ENCODE measurements at regions not wholly inside any gene's neighbourhood (a gene's known extent, or its start where the extent isn't known, plus 50 kb on each side); places are given as distances from the start of the nearest gene placed in this dataset.

DNA sequence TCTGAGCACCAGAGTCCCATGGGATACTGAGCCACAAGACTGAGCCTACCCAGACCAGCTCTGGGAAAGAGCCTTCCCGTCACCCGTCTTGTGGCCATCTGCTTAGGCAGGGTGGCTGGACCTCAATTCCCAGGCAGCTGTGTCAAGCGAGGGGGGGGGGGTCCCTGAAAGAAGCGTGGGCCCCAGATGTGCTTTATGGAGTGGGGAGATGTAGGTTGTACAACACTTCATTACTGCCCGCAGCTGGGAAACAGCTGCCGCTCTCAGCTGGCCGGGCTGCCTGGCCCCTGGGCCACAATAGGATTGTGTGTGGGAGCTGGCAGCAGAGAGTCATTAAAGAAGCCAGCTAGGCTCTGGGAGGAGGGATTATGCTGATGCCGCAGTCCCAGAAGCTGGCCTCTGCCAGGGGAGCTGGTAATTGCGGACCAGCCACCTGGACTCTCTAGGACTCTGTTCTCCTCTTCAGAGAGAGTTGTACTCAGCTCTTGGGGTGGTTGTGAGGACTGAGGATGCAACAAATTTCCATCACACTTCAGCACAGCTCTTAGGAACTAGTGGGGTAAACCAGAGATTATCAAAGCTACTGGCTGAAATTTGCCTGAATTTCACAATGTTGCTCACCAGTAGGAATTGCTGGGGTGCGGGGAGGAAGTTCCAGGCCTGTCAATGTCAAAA lies 145.4 kb downstream of the GADD45G start:
- no peak for TF ChIP-seq EZH2 (IDR thresholded peaks at IDR 0.05; ENCODE audit: low read length)
- TF ChIP-seq, protein P1, sequence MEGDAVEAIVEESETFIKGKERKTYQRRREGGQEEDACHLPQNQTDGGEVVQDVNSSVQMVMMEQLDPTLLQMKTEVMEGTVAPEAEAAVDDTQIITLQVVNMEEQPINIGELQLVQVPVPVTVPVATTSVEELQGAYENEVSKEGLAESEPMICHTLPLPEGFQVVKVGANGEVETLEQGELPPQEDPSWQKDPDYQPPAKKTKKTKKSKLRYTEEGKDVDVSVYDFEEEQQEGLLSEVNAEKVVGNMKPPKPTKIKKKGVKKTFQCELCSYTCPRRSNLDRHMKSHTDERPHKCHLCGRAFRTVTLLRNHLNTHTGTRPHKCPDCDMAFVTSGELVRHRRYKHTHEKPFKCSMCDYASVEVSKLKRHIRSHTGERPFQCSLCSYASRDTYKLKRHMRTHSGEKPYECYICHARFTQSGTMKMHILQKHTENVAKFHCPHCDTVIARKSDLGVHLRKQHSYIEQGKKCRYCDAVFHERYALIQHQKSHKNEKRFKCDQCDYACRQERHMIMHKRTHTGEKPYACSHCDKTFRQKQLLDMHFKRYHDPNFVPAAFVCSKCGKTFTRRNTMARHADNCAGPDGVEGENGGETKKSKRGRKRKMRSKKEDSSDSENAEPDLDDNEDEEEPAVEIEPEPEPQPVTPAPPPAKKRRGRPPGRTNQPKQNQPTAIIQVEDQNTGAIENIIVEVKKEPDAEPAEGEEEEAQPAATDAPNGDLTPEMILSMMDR (optimal IDR thresholded peaks at IDR 0.05 in 1 of 3, IDR thresholded peaks at IDR 0.05 in 1 of 3, conservative IDR thresholded peaks at IDR 0.05 in 1 of 3; ENCODE audit: extremely low read depth in 1 of 3, insufficient read depth in 2 of 3, low read length in 3 of 3), result no peak
- no peaks in the 10 kb centered on the region for H4K20me1 ChIP-seq (ENCODE audit: control insufficient read depth, extremely low read depth, insufficient read depth, low read length)
- H3K4me1 ChIP-seq (ENCODE audit: control insufficient read depth, extremely low read depth, insufficient read depth, low read length), result no peaks in the 10 kb centered on the region
- no peaks in the 10 kb centered on the region for H3K79me2 ChIP-seq (ENCODE audit: control insufficient read depth, insufficient read depth, low read length)
- no peak for DNase-seq (ENCODE audit: low read depth, low spot score)
- H3K4me2 ChIP-seq (ENCODE audit: control insufficient read depth, extremely low read depth, insufficient read depth, low read depth, low read length), result no peak overlapping the region
- no peak overlapping the region for H3K9ac ChIP-seq (ENCODE audit: control insufficient read depth, extremely low read depth, insufficient read depth, low read length)
- H2AFZ ChIP-seq (ENCODE audit: control insufficient read depth, low read length), result no peak overlapping the region
- H3K27ac ChIP-seq (ENCODE audit: control insufficient read depth, insufficient read depth, low read length), result no peak overlapping the region
- dilution Hi-C loops (cut with MboI; ENCODE audit: extremely low pct_ligation_motif_present, low sequenced_read_pairs), result no loop called here
- H3K36me3 ChIP-seq (ENCODE audit: control insufficient read depth in 2 of 2, extremely low read depth in 1 of 2, insufficient read depth in 2 of 2, low read length in 2 of 2), result no peaks in the 10 kb centered on the region
- FAIRE-seq, result no peak
- peaks cover 10% of the 10 kb centered on the region for H3K9me3 ChIP-seq (ENCODE audit: control insufficient read depth, low read depth, low read length)
- H3K4me3 ChIP-seq (ENCODE audit: control insufficient read depth in 2 of 3, extremely low read depth in 1 of 3, insufficient read depth in 2 of 3, low read depth in 1 of 3, low read length in 3 of 3), result no peak overlapping the region
- no peaks in the 10 kb centered on the region for H3K9me1 ChIP-seq (ENCODE audit: control insufficient read depth, extremely low read depth, insufficient read depth, low read length)
- H3K27me3 ChIP-seq (ENCODE audit: control insufficient read depth, extremely low read depth, insufficient read depth, low read length), result no peaks in the 10 kb centered on the region

DNA sequence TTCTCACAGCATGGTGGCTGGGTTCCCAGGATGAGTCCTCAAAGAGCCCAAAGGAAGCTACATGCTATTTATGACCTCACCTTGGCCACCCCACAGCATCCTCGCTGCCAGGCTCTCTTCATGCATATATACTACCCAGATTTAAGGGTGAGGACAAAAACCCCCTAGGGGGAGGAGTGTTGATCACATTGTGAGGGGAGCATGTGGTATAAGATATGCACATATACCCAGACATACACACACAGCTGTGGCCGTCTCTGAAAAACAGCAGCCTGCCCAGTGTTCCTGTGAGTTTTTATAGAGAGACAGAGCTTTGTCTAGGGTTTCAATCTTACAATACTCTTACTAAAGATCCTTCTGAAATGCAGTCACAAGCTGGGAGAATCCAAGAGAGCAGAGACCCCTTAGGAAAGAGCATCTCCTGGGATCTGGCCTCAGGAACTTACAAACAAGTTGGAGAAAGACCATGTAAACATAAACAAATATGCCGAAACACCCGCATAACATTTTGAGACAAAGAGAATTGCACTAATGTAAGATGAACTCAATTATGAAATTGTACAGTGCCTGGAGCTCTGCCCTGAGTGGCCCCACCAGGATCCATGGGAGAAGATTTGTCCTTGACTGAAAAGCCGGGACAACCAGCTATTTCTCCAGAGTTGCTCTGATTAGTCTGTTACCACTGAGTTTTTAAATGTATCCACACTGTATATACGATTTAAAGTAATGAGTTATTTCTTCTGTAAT lies 146.4 kb downstream of the GADD45G start:
- no peak overlapping the region for H3K4me2 ChIP-seq (ENCODE audit: control insufficient read depth, extremely low read depth, insufficient read depth, low read depth, low read length)
- no peaks in the 10 kb centered on the region for H4K20me1 ChIP-seq (ENCODE audit: control insufficient read depth, extremely low read depth, insufficient read depth, low read length)
- TF ChIP-seq EZH2 (IDR thresholded peaks at IDR 0.05; ENCODE audit: low read length), result no peak
- TF ChIP-seq, protein P1 (optimal IDR thresholded peaks at IDR 0.05 in 1 of 3, IDR thresholded peaks at IDR 0.05 in 1 of 3, conservative IDR thresholded peaks at IDR 0.05 in 1 of 3; ENCODE audit: extremely low read depth in 1 of 3, insufficient read depth in 2 of 3, low read length in 3 of 3), result no peak
- H3K27me3 ChIP-seq (ENCODE audit: control insufficient read depth, extremely low read depth, insufficient read depth, low read length), result no peaks in the 10 kb centered on the region
- no peaks in the 10 kb centered on the region for H3K36me3 ChIP-seq (ENCODE audit: control insufficient read depth in 2 of 2, extremely low read depth in 1 of 2, insufficient read depth in 2 of 2, low read length in 2 of 2)
- no peak overlapping the region for H3K4me3 ChIP-seq (ENCODE audit: control insufficient read depth in 2 of 3, extremely low read depth in 1 of 3, insufficient read depth in 2 of 3, low read depth in 1 of 3, low read length in 3 of 3)
- H2AFZ ChIP-seq (ENCODE audit: control insufficient read depth, low read length), result no peak overlapping the region
- no peak overlapping the region for H3K27ac ChIP-seq (ENCODE audit: control insufficient read depth, insufficient read depth, low read length)
- peaks cover 3% of the 10 kb centered on the region for H3K9me3 ChIP-seq (ENCODE audit: control insufficient read depth, low read depth, low read length)
- no peak overlapping the region for H3K9ac ChIP-seq (ENCODE audit: control insufficient read depth, extremely low read depth, insufficient read depth, low read length)
- no peak for DNase-seq (ENCODE audit: low read depth, low spot score)
- no peaks in the 10 kb centered on the region for H3K79me2 ChIP-seq (ENCODE audit: control insufficient read depth, insufficient read depth, low read length)
- dilution Hi-C loops (cut with MboI; ENCODE audit: extremely low pct_ligation_motif_present, low sequenced_read_pairs), result no loop called here
- no peaks in the 10 kb centered on the region for H3K4me1 ChIP-seq (ENCODE audit: control insufficient read depth, extremely low read depth, insufficient read depth, low read length)
- no peak for FAIRE-seq
- H3K9me1 ChIP-seq (ENCODE audit: control insufficient read depth, extremely low read depth, insufficient read depth, low read length), result no peaks in the 10 kb centered on the region

Data from keratinocyte (primary cell).